Type B pancreatic cell (in vitro differentiated cells): ENCODE measurements at regions not wholly inside any gene's neighbourhood (a gene's known extent, or its start where the extent isn't known, plus 50 kb on each side); places are given as distances from the start of the nearest gene placed in this dataset.

Experiments
- DNase-seq: peaks from one replicate; pipeline ENCODE4 v3.0.0; 2021; ENCODE audit warnings: mixed read lengths; ENCODE audit not compliant: unreplicated experiment; ENCODE audit errors: extremely low spot score
- H3K27ac Mint-ChIP-seq: 2 replicates; pipeline ENCODE4 v1.8.0; 2021; ENCODE audit warnings: mild to moderate bottlenecking, mixed read lengths
- H3K27me3 Mint-ChIP-seq: 2 replicates; pipeline ENCODE4 v1.8.0; 2021; ENCODE audit warnings: mixed read lengths
- H3K36me3 Mint-ChIP-seq: 2 replicates; pipeline ENCODE4 v1.8.0; 2021; ENCODE audit warnings: mixed read lengths
- H3K4me1 Mint-ChIP-seq: one replicate; pipeline ENCODE4 v1.8.0; 2021; ENCODE audit warnings: mixed read lengths; ENCODE audit not compliant: unreplicated experiment
- H3K4me3 Mint-ChIP-seq: 2 replicates; pipeline ENCODE4 v1.8.0; 2021; ENCODE audit warnings: mild to moderate bottlenecking, mixed read lengths
- H3K9me3 Mint-ChIP-seq: 2 replicates; pipeline ENCODE4 v1.8.0; 2021; ENCODE audit warnings: mixed read lengths
- CTCF ChIP-seq: fragments of 200-600 bp; sonication (generic); conservative IDR thresholded peaks from 2 replicates; pipeline ENCODE4 v1.5.0; 2021; ENCODE audit warnings: antibody characterized with exemption, mild to moderate bottlenecking

- H3K36me3 Mint-ChIP-seq: no peaks in the 10 kb centered on the region
- peaks cover 5% of the 10 kb centered on the region for H3K9me3 Mint-ChIP-seq
Observed at GRCh38 chr5:103612545-103612944, 50.0 kb upstream of the NUDT12 start.

More at GRCh38 chr5:103612545-103612944, 50.0 kb upstream of the NUDT12 start:
- H3K27me3 Mint-ChIP-seq: no peaks in the 10 kb centered on the region
- H3K27ac Mint-ChIP-seq: no peak overlapping the region
- H3K4me1 Mint-ChIP-seq: no peaks in the 10 kb centered on the region
- DNase-seq: no peak
- H3K4me3 Mint-ChIP-seq: no peak overlapping the region
- TF ChIP-seq CTCF: no peak
